ENCODE measurements at regions not wholly inside any gene's neighbourhood (a gene's known extent, or its start where the extent isn't known, plus 50 kb on each side); places are given as distances from the start of the nearest gene placed in this dataset.

- no peak overlapping the region for H3K4me3 ChIP-seq
- H3K27ac ChIP-seq: no peak overlapping the region
- TF ChIP-seq, protein P1, sequence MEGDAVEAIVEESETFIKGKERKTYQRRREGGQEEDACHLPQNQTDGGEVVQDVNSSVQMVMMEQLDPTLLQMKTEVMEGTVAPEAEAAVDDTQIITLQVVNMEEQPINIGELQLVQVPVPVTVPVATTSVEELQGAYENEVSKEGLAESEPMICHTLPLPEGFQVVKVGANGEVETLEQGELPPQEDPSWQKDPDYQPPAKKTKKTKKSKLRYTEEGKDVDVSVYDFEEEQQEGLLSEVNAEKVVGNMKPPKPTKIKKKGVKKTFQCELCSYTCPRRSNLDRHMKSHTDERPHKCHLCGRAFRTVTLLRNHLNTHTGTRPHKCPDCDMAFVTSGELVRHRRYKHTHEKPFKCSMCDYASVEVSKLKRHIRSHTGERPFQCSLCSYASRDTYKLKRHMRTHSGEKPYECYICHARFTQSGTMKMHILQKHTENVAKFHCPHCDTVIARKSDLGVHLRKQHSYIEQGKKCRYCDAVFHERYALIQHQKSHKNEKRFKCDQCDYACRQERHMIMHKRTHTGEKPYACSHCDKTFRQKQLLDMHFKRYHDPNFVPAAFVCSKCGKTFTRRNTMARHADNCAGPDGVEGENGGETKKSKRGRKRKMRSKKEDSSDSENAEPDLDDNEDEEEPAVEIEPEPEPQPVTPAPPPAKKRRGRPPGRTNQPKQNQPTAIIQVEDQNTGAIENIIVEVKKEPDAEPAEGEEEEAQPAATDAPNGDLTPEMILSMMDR (IDR thresholded peaks at IDR 0.05): no peak
- no peak for TF ChIP-seq POLR2AphosphoS5 (IDR thresholded peaks at IDR 0.05)
- TF ChIP-seq POLR2A (IDR thresholded peaks at IDR 0.05): no peak
- no peak for TF ChIP-seq EP300 (IDR thresholded peaks at IDR 0.05)
- H3K36me3 ChIP-seq: no peaks in the 10 kb centered on the region
- H3K4me1 ChIP-seq: no peaks in the 10 kb centered on the region
- WGBS, 2 donors (ENCODE audit: low coverage in 1 of 2): 63 to 77% methylated on average over 2 of the region's 2 CpGs
- no peak for ATAC-seq
- H3K9me3 ChIP-seq: no peaks in the 10 kb centered on the region
- H3K27me3 ChIP-seq: no peaks in the 10 kb centered on the region
Measured at GRCh38 chr11:87909178-87909577, 266.1 kb downstream of the RAB38 start.

GRCh38 chr11:87908086-87908485 is 267.2 kb downstream of the RAB38 start:
- no peak for ATAC-seq
- Histone ChIP-seq H3K4me1 (no peaks in the 10 kb centered on the region), H3K9me3 (no peaks in the 10 kb centered on the region), H3K27ac (no peak overlapping the region), H3K27me3 (no peaks in the 10 kb centered on the region), H3K36me3 (no peaks in the 10 kb centered on the region), H3K4me3 (no peak overlapping the region)
- TF ChIP-seq POLR2AphosphoS5 (IDR thresholded peaks at IDR 0.05) (no peak), EP300 (IDR thresholded peaks at IDR 0.05) (no peak), POLR2A (IDR thresholded peaks at IDR 0.05) (no peak)
- TF ChIP-seq, protein P1 (IDR thresholded peaks at IDR 0.05): no peak
- 75 to 100% methylated on average over 1 of the region's 1 CpG for WGBS, 2 donors (ENCODE audit: low coverage in 1 of 2)

- no peaks in the 10 kb centered on the region for H3K36me3 ChIP-seq
- TF ChIP-seq, protein P1 (IDR thresholded peaks at IDR 0.05): no peak
- TF ChIP-seq POLR2A (IDR thresholded peaks at IDR 0.05): no peak
- ATAC-seq: no peak
- 78 to 86% methylated on average over 3 of the region's 3 CpGs for WGBS, 2 donors (ENCODE audit: low coverage in 1 of 2)
- no peaks in the 10 kb centered on the region for H3K9me3 ChIP-seq
- H3K27ac ChIP-seq: no peak overlapping the region
- no peak overlapping the region for H3K4me3 ChIP-seq
- no peaks in the 10 kb centered on the region for H3K27me3 ChIP-seq
- H3K4me1 ChIP-seq: no peaks in the 10 kb centered on the region
Measured at GRCh38 chr11:87903345-87903744, 271.9 kb downstream of the RAB38 start.

DNA sequence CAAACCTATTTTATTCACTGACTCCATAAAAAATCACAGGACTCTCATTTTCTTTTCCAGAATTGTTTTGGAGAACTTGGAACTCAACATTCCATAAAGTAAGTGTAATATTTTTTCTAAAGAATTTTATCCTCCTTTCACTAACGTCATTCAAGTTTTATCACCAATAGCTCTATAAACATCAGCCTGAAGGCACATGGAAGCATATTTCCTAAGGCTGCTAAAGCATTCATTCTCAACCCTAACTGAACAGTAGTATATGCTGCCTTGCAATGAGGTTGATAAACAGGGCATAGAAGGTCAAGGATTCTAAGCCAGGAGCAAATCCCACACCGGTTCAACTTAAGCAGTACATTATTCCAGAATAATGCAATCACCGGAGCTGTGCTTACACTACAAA is 273.9 kb downstream of the RAB38 start:
- 14 to 43% methylated on average over 3 of the region's 3 CpGs for WGBS, 2 donors (ENCODE audit: low coverage in 1 of 2)
- no peak for ATAC-seq
- Histone ChIP-seq H3K27me3 (no peaks in the 10 kb centered on the region), H3K9me3 (no peaks in the 10 kb centered on the region), H3K27ac (no peak overlapping the region), H3K4me3 (no peak overlapping the region), H3K36me3 (no peaks in the 10 kb centered on the region), H3K4me1 (no peaks in the 10 kb centered on the region)
- TF ChIP-seq POLR2A (IDR thresholded peaks at IDR 0.05) (no peak), EP300 (IDR thresholded peaks at IDR 0.05) (no peak), POLR2AphosphoS5 (IDR thresholded peaks at IDR 0.05) (no peak)

- H3K4me3 ChIP-seq: no peak overlapping the region
- no peaks in the 10 kb centered on the region for H3K27me3 ChIP-seq
- no peak overlapping the region for H3K27ac ChIP-seq
- no peaks in the 10 kb centered on the region for H3K4me1 ChIP-seq
- 63 to 100% methylated on average over 1 of the region's 1 CpG for WGBS, 2 donors (ENCODE audit: low coverage in 1 of 2)
- no peaks in the 10 kb centered on the region for H3K36me3 ChIP-seq
- TF ChIP-seq EP300 (IDR thresholded peaks at IDR 0.05) (no peak), POLR2A (IDR thresholded peaks at IDR 0.05) (no peak), POLR2AphosphoS5 (IDR thresholded peaks at IDR 0.05) (no peak)
- TF ChIP-seq, protein P1 (IDR thresholded peaks at IDR 0.05): no peak
- ATAC-seq: no peak
- H3K9me3 ChIP-seq: no peaks in the 10 kb centered on the region
Measured at GRCh38 chr11:87897921-87898320, 277.3 kb downstream of the RAB38 start.

DNA sequence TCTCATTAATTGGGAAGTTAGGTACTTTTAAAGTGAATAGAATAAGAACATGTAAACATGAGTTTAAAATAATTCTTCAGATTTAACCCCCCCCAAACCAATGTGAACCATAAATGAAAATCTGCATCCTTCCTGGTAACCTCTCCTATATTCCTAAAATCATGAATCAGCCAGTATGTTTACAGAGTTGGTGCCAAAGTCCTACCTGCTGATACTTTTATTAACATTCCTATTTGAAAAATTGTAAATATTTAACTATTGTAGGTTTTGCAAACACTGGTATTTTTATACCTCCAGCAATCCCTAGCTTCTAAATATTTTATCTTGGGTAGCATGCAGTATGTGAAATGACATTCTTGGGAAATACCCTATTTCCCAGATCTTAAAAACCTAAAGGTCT is 278.2 kb downstream of the RAB38 start:
- TF ChIP-seq POLR2A (IDR thresholded peaks at IDR 0.05) (no peak), POLR2AphosphoS5 (IDR thresholded peaks at IDR 0.05) (no peak), EP300 (IDR thresholded peaks at IDR 0.05) (no peak)
- TF ChIP-seq, protein P1 (IDR thresholded peaks at IDR 0.05): no peak
- Histone ChIP-seq H3K9me3 (no peaks in the 10 kb centered on the region), H3K27me3 (no peaks in the 10 kb centered on the region), H3K36me3 (no peaks in the 10 kb centered on the region), H3K4me1 (no peaks in the 10 kb centered on the region), H3K27ac (no peak overlapping the region), H3K4me3 (no peak overlapping the region)
- no peak for ATAC-seq

All from gastroesophageal sphincter (tissue), 4 donors.